Neural cell (in vitro differentiated cells): ENCODE measurements at regions not wholly inside any gene's neighbourhood (a gene's known extent, or its start where the extent isn't known, plus 50 kb on each side); places are given as distances from the start of the nearest gene placed in this dataset.
"Not testable (repeated sequence)": the region's sequence is repeated elsewhere in the genome, so short reads cannot be mapped to it uniquely, and the experiment has no call there.

ENCODE experiments used
- H2AFZ ChIP-seq: fragments of 200-600, 300-800 bp; sonication (generic), shearing (Covaris generic); 2 replicates; pipeline ENCODE4 v1.6.0; 2014; ENCODE audit warnings: low read depth, mild to moderate bottlenecking, antibody characterized with exemption, low read length, moderate library complexity
- H3F3A ChIP-seq: fragments of 200-600 bp; shearing (Covaris generic); 2 replicates; pipeline ENCODE4 v1.6.1; 2016; ENCODE audit warnings: mild to moderate bottlenecking, moderate library complexity, mixed read lengths, antibody characterized with exemption, low read length; ENCODE audit not compliant: insufficient read depth, poor library complexity, severe bottlenecking
- H3K27ac ChIP-seq: fragments of 200-600, 300-800 bp; sonication (generic), shearing (Covaris generic); 2 replicates; pipeline ENCODE4 v1.5.1; 2014; ENCODE audit warnings: mild to moderate bottlenecking, low read length, moderate library complexity
- H3K27me3 ChIP-seq: fragments of 300-800, 200-600 bp; sonication (generic), shearing (Covaris generic); 2 replicates; pipeline ENCODE4 v1.6.0; 2014; ENCODE audit warnings: mild to moderate bottlenecking, low read depth, low read length, moderate library complexity; ENCODE audit not compliant: insufficient read depth
- H3K36me3 ChIP-seq: fragments of 300-800, 200-600 bp; sonication (generic), shearing (Covaris generic); 2 replicates; pipeline ENCODE4 v1.5.1; 2014; ENCODE audit warnings: mild to moderate bottlenecking, antibody characterized with exemption, low read length, moderate library complexity; ENCODE audit not compliant: insufficient read depth
- H3K4me2 ChIP-seq: fragments of 300-800, 200-600 bp; sonication (generic), shearing (Covaris generic); 2 replicates; pipeline ENCODE4 v1.6.0; 2014; ENCODE audit warnings: mild to moderate bottlenecking, low read length
- H3K4me3 ChIP-seq: fragments of 300-800, 200-600 bp; sonication (generic), shearing (Covaris generic); 2 replicates; pipeline ENCODE4 v1.5.1; 2014; ENCODE audit warnings: mild to moderate bottlenecking, low read length, moderate library complexity
- H3K79me2 ChIP-seq: fragments of 200-600 bp; shearing (Covaris generic); replicated peaks from 2 replicates; pipeline ENCODE4 v1.6.0; 2014; ENCODE audit warnings: mild to moderate bottlenecking, low read length, moderate library complexity; ENCODE audit not compliant: insufficient read depth
- H3K9ac ChIP-seq: fragments of 300-800, 200-600 bp; sonication (generic), shearing (Covaris generic); 2 replicates; pipeline ENCODE4 v1.6.1; 2016; ENCODE audit warnings: mild to moderate bottlenecking, low read length, mixed read lengths
- H3K9me2 ChIP-seq: fragments of 200-600 bp; shearing (Covaris generic); 2 replicates; pipeline ENCODE4 v1.6.1; 2016; ENCODE audit warnings: mild to moderate bottlenecking, low read length, mixed read lengths; ENCODE audit not compliant: insufficient read depth
- H3K9me3 ChIP-seq: fragments of 200-600, 300-800 bp; sonication (generic), shearing (Covaris generic); 2 replicates; pipeline ENCODE4 v1.6.1; 2016; ENCODE audit warnings: mild to moderate bottlenecking, mixed run types, low read length, moderate library complexity, mixed read lengths
- H4K20me1 ChIP-seq: fragments of 200-600 bp; shearing (Covaris generic); 2 replicates; pipeline ENCODE4 v1.6.1; 2016; ENCODE audit warnings: mild to moderate bottlenecking, mixed run types; ENCODE audit not compliant: insufficient read depth
- CTCF ChIP-seq: fragments of 450-650 bp; IDR thresholded peaks from 2 replicates; pipeline ENCODE4 v1.5.1; 2014; ENCODE audit warnings: antibody characterized with exemption, mild to moderate bottlenecking, moderate library complexity; ENCODE audit not compliant: poor library complexity, severe bottlenecking
- EP300 ChIP-seq: fragments of 450-650 bp; conservative IDR thresholded peaks from 2 replicates; pipeline ENCODE4 v1.6.1; 2014; ENCODE audit warnings: antibody characterized with exemption, mild to moderate bottlenecking, moderate library complexity; ENCODE audit not compliant: poor library complexity, severe bottlenecking
- EZH2 ChIP-seq: fragments of 200-600, 300-800 bp; shearing (Covaris generic), sonication (generic); IDR thresholded peaks from 2 replicates; pipeline ENCODE4 v1.6.1; 2014; ENCODE audit warnings: antibody characterized with exemption, low read length, borderline replicate concordance, mild to moderate bottlenecking; ENCODE audit not compliant: insufficient read depth, poor library complexity, severe bottlenecking
- MXI1 ChIP-seq: fragments of 450-650 bp; conservative IDR thresholded peaks from 2 replicates; pipeline ENCODE4 v1.6.1; 2014; ENCODE audit warnings: antibody characterized with exemption, mild to moderate bottlenecking; ENCODE audit not compliant: poor library complexity, severe bottlenecking
- POLR2AphosphoS5 ChIP-seq: IDR thresholded peaks from 2 replicates; pipeline ENCODE4 v1.6.1; 2012
- RAD21 ChIP-seq: fragments of 450-650 bp; conservative IDR thresholded peaks from 2 replicates; pipeline ENCODE4 v1.6.1; 2014; ENCODE audit warnings: antibody characterized with exemption, mild to moderate bottlenecking, moderate library complexity
- SMC3 ChIP-seq: fragments of 450-650 bp; conservative IDR thresholded peaks from 2 replicates; pipeline ENCODE4 v1.6.1; 2014; ENCODE audit warnings: antibody characterized with exemption, mild to moderate bottlenecking, moderate library complexity; ENCODE audit not compliant: poor library complexity
- TAF1 ChIP-seq: IDR thresholded peaks from 2 replicates; pipeline ENCODE4 v1.6.1; 2012; ENCODE audit warnings: low read depth
- TF ChIP-seq, protein P1 (sequence below): IDR thresholded peaks from 2 replicates; pipeline ENCODE4 v1.6.1; 2012; ENCODE audit warnings: borderline replicate concordance

DNA sequence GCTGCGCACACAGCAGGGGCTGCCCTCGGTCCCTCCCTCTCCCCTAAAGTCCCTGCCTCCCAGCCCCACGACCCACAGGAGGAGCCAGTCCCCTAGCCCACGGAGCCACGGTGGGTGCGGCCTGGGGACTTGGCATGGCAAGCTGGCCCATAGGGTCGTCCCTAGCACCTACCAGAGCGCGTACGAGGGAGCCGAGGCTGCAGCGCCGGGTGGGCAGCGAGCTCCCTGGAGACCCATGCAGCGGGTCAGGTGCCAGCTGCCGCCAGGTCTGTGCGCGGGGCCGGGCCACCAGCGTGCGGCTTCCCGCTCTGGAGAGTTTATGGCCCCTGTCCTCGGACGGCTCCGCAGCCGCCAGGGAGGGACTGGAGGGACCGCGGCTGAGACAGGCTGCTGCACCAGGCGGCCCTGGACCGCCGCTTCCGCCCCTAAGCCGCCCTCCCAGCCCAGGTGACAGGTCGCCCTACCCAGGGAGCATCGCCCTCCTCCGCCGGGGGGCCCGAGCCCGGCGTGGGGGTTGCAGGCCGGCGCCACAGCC, 273.6 kb downstream of the CCDC74A start:
- Histone ChIP-seq H3K36me3 (no peaks in the 10 kb centered on the region), H3K4me2 (no peak overlapping the region), H2AFZ (no peak overlapping the region), H3F3A (no peaks in the 10 kb centered on the region), H3K79me2 (no peaks in the 10 kb centered on the region), H3K27ac (no peak overlapping the region), H4K20me1 (no peaks in the 10 kb centered on the region), H3K9ac (no peak overlapping the region), H3K4me3 (no peak overlapping the region), H3K27me3 (no peaks in the 10 kb centered on the region), H3K9me2 (no peaks in the 10 kb centered on the region), H3K9me3 (no peaks in the 10 kb centered on the region)
- TF ChIP-seq SMC3 (no peak), TAF1 (no peak), CTCF (no peak), POLR2AphosphoS5 (no peak), MXI1 (no peak), EZH2 (no peak), RAD21 (no peak), EP300 (no peak)
- TF ChIP-seq, protein P1, sequence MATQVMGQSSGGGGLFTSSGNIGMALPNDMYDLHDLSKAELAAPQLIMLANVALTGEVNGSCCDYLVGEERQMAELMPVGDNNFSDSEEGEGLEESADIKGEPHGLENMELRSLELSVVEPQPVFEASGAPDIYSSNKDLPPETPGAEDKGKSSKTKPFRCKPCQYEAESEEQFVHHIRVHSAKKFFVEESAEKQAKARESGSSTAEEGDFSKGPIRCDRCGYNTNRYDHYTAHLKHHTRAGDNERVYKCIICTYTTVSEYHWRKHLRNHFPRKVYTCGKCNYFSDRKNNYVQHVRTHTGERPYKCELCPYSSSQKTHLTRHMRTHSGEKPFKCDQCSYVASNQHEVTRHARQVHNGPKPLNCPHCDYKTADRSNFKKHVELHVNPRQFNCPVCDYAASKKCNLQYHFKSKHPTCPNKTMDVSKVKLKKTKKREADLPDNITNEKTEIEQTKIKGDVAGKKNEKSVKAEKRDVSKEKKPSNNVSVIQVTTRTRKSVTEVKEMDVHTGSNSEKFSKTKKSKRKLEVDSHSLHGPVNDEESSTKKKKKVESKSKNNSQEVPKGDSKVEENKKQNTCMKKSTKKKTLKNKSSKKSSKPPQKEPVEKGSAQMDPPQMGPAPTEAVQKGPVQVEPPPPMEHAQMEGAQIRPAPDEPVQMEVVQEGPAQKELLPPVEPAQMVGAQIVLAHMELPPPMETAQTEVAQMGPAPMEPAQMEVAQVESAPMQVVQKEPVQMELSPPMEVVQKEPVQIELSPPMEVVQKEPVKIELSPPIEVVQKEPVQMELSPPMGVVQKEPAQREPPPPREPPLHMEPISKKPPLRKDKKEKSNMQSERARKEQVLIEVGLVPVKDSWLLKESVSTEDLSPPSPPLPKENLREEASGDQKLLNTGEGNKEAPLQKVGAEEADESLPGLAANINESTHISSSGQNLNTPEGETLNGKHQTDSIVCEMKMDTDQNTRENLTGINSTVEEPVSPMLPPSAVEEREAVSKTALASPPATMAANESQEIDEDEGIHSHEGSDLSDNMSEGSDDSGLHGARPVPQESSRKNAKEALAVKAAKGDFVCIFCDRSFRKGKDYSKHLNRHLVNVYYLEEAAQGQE = no peak

- not testable (repeated sequence) for H3F3A ChIP-seq, H2AFZ ChIP-seq, H3K27ac ChIP-seq, H3K9me3 ChIP-seq, H3K4me2 ChIP-seq, H3K79me2 ChIP-seq, H4K20me1 ChIP-seq, H3K27me3 ChIP-seq, H3K36me3 ChIP-seq, H3K9ac ChIP-seq, H3K9me2 ChIP-seq
- TF ChIP-seq CTCF = peak; percentile 75
- TF ChIP-seq MXI1 = peak; percentile 22
- peak; percentile 51 for TF ChIP-seq RAD21
- peak; percentile 77 for TF ChIP-seq SMC3
- H3K4me3 ChIP-seq = peak overlapping the region; percentile 61
Measured at GRCh38 chr2:131801745-131802350, 274.2 kb downstream of the CCDC74A start.

DNA sequence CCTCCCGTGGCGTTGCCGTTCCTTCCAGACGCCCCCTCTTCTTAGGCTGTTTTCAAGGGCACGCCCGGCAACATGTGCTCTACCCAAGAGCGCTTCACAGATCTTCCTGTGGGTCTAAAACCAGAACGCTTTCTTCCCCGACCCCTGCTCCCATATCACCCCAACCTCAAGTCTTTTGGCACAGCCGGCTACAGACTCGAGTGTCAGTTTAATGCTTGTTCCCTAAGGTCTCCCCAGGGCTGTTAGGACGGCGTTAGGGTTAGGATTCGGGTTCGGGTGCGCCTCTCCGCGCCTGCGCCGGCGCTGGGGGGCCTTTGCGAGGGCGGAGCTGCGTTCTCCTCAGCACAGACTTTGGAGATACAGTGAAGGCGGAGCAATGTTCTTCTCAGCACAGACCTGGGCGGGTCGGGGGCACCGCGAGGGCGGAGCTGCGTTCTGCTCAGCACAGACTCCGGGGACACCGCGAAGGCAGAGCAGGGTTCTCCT, 274.7 kb downstream of the CCDC74A start:
- H3K36me3 ChIP-seq, H3K27me3 ChIP-seq, H3K79me2 ChIP-seq, H3K9me2 ChIP-seq, H3K9me3 ChIP-seq, H3K27ac ChIP-seq, H3K9ac ChIP-seq, H4K20me1 ChIP-seq, H3K4me2 ChIP-seq, H2AFZ ChIP-seq, H3F3A ChIP-seq: not testable (repeated sequence)
- peak overlapping the region; percentile 61 for H3K4me3 ChIP-seq

DNA sequence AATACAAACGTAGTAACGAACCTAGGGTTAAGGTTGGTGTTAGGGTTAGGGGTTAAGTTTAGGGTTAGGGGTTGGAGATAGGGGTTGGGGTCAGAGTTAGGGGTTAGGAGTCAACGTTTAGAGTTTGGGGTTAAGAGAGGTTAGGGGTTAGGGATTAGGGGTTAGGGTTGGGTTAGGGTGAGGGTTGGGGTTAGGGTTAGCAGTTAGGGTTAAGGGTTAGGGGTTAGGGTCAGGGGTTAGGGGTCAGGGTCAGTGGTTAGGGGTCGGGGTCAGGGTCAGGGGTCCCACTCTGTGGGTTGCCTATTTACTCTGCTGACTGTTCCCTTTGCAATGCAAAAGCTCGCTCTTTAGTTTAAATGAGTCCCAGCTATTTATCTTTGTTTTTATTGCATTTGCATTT, 275.5 kb downstream of the CCDC74A start:
- not testable (repeated sequence) for H4K20me1 ChIP-seq, H3F3A ChIP-seq, H3K27me3 ChIP-seq, H3K4me2 ChIP-seq, H3K9me2 ChIP-seq, H3K36me3 ChIP-seq, H3K9ac ChIP-seq, H3K79me2 ChIP-seq, H3K27ac ChIP-seq, H2AFZ ChIP-seq, H3K9me3 ChIP-seq, H3K4me3 ChIP-seq
